Islet of Langerhans (tissue), 1 donor: ENCODE measurements at regions not wholly inside any gene's neighbourhood (a gene's known extent, or its start where the extent isn't known, plus 50 kb on each side); places are given as distances from the start of the nearest gene placed in this dataset.

Experiments
- FAIRE-seq: peaks from one replicate; lab custom pipeline; 2011; peaks lifted over from hg19 to GRCh38; lab: Jason Lieb, UNC

DNA sequence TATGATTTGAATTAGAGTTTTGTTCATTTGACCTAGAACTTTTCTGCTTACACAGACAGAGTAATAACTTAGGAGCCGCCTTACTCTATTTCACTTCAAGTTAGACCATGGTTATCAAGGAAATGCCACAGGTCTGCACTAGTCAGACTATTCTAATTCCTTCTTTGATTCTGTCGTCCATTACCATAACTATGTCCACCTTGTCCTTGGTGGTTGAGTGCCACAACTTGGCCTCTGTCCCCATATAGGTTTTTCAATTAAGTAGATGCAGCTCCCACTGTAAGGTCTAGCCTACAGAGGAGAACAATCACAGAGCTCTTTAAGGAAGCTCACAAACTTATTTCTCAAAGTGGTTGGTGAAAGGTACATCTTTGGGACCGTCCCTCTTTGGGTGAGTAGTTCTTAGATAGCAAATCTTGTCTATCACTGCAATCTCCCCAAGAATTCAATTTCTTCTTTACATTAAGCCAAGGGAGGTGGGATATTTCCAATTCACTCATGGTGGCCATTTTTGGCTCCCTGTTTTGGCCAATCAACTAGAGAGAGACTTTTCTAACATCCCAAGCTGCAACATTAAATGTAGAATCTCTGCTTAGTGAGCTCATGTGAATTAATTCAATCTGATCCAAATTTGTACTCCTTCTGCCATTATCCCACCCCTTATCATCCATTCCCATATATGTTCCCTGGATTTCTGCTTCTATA lies 434.6 kb downstream of the ADAMTS20 start:
- no peak for FAIRE-seq

DNA sequence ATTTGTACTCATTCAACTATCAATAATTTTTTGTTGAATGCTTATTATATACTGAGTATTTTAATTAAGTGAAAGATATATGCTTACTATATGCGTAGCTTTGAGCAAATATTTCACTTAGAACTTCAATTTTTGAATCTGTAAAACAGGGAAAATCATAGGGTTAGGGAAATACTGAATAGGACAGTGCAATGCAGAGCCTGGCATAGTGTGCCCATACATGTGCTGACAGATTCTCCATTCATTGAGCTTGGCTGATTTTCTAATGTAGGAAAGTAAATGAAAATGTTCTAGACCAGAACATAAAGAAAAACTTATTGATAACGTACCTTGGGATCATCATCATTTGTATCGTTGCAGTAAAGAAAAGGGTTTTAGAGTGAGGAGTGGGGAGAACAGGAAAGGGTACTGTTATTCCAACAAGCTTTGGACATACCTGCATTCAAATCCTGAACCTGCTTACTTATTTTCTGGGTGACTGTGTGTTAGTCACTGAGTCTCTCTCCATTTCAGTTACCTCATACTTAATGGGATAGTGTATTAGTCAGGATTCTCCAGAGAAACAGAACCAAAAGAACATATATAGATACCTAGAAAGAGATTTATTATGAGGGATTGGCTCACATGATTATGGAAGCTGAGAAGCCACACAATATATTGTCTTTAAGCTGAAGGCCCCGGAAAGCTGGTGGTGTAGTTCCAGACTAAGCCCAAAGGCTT lies 436.4 kb downstream of the ADAMTS20 start:
- FAIRE-seq: no peak

DNA sequence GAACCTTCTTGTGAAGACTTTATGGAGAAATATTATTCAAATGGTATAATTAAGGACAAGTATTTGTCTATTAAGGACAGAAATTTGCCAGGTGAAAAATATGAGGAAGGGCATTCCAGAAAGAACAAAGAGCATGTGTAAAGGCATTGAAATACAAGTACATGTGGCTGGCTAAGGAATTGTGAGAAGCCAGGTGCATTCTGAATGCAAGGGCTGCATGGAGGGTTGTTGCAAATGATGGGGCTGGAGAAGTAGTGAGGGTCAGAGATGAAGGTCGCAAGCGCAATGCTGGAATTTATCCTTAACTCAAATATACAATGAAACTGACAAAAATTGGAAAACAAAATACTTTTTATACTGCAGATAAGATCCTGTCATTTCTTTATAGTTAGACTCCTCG lies 437.7 kb downstream of the ADAMTS20 start:
- no peak for FAIRE-seq

DNA sequence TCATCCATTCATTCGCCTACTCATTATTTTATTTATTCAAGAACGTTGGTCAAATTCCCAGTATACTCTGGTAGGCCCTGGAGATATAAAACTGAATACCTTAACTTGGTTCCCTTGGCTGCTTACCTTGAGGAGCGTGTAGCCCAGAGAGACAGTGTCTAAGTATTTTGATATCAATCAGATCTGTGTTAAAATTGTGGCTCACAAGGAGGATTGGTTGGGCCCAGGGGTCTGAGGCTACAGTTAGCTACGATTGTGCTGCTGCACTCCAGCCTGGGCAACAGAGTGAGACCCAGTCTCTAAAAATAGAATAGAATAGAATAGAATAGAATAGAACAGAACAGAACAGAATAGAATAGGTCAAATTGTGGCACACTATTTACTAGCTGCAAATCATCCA lies 438.4 kb downstream of the ADAMTS20 start:
- FAIRE-seq: no peak

DNA sequence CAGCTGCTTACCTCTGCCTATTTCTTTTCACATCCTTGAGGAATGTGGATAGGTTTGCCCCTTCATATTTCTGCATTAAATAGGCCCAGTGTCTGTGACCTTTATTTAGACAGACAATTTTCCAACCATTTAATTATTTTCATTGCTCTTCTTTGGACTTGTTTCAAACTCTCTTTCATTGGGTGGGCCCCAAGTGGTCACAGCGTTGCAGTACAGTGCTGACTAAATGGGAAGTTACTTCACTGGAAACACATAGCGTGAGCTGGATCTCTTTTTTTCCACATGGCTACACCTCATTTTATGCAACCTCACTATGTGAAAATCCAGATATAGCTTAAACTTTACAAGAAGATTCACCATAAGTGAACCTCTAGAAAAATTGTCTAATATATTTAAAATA lies 438.9 kb downstream of the ADAMTS20 start:
- FAIRE-seq: no peak

DNA sequence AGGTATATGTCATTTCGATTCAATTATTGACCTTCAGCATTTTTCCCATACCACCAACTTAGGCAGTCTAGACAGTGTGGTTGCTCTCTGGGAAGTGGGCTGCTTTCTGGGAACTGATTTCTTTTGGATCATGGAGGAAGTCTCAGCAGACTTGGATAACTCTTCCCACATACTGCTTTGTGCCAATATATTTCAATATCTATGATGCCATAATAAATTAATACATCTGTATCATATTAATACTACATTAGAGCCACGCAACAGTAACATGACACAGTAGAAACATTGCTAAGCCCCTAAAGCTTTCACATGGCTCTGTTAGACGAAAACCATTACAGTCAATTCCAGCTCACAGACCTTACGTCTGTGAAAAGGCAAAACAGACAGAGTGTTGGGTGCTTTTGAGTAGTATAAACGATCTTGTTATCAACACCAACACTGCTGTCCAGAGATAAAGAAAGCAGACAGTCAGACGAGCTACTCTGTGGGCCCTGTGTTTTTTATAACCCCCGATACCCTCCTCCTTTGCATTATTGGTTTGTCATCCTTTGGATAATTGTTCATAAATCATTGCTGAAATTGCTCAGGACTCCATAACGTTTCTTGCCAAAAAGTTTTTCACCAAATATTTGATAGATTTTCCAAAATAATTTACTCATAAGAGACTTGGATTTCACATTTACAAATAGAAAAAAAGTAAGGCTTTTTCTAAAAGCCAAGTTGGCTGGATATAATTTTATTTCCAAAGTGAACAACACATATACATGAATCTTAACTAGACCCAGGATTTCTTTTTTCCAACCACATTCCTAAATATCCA lies 439.7 kb downstream of the ADAMTS20 start:
- FAIRE-seq: no peak

DNA sequence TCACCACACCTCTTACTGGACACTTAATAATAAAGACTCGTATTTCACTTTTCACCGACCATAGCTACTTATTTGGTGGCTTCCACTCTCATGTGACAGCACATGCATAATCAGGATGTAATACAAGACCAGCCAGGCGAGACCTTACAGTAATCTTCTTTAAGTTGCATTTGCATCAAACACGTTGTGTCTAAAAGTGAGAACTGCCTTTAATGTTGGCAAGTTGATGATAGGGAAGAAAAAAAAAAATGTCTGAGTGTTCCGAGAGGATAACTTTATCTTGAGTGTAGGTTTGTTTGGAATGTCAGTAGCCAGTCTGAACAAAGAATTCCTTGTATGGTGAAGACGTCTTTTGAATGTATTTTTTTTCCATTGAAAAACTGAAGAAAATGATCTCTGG lies 440.4 kb downstream of the ADAMTS20 start:
- FAIRE-seq: no peak

DNA sequence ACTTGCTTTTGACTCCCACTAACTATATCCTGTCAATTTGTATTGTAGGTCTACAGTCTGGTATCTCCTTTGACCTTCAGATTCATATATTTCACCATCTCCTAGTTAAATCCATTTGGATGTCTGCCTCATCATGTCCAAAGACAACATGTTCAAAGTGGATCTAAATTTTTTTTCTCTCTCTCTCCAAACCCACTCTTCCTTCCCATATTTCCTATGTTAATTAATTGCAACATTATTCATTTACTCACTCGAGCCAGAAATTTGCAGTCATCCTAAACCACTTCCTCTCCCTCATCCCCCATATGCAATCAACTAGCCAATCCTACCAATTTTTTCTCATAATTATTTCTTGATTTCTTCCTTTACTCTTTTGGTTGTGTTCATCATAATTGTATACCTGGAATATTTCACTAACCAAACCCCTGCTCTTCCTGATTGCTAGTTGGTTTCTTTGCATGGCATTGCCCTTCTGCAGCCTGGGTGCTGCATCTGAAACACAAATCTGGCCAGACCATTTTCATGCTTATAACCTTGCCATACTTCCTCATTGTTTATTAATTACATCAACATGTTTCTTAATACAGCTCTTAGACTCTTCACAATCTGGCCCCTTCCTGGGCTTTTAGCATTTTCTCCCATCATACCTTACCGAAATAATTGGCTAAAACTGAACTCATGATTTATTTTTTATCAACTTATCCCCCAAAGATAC lies 442.2 kb downstream of the ADAMTS20 start:
- FAIRE-seq: no peak

DNA sequence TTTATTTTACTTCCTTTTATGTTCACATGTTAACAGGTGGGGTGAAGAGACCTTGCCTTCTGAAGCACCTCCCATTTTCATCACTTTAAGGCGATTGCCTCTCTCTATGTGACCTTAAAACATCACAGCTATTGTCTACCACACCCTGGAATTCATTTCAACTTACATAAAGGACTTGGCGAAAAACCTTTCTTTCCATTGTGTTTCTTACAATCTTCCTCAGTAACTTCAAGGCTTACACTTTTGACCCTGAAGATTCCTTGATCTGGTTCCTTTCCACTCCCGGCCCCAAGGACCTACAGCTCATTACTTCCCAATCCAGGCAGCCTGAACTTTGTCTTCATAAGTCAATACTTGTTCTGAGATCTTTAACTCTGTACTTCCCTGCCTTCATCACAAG lies 443.3 kb downstream of the ADAMTS20 start:
- FAIRE-seq: no peak

DNA sequence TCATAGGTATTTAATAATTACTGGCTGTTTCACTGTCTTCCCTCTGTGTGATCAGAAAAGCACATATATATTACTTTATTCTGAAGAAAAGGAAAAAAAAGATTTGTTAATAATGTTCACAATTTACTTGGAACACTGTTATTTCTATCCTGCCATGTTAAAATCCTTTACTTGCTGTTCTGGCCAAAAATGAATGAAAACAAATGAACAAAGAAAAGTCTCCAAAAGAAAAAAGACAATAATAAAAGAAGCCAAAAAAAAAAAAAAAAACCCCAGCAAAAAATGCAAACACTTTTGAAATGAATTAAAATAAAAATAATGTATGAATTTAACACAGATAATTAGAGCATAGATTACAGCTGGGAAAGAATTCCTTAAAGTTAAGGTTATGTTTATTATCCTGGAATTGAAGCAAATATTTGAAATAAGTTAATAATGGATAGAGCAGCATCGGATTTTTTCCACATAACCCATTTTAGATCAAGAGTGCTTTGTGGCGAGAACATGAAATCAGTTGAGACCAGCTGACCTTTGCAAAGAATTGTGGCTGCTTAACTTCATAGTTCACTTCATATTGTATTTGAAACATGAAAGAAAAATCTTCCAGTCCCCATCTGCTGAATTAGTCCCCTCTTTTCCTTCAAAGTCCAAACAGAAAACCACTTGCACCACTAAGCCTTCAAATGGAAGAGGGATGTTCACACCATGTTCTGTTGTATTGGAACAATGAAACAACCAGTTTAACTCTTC lies 444.8 kb downstream of the ADAMTS20 start:
- no peak for FAIRE-seq

DNA sequence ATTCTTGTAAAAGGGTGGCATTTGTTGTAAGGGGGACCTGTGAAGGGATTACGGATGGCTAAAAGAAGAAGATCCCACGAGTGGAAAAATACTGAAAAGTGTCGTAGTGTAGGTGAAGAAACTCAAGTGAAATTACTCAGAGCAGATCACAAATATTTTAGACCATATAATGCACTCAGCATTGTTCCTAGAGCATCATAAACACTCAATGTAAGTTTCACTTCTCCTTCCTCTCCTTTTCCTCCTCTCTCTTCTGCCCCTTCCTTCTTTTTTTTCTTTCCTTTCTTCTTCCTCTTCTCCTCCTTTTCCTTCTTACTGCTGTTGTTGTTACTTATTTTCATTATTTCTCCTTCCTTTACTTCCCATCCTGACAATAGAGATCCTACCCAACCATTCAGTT lies 445.6 kb downstream of the ADAMTS20 start:
- no peak for FAIRE-seq

DNA sequence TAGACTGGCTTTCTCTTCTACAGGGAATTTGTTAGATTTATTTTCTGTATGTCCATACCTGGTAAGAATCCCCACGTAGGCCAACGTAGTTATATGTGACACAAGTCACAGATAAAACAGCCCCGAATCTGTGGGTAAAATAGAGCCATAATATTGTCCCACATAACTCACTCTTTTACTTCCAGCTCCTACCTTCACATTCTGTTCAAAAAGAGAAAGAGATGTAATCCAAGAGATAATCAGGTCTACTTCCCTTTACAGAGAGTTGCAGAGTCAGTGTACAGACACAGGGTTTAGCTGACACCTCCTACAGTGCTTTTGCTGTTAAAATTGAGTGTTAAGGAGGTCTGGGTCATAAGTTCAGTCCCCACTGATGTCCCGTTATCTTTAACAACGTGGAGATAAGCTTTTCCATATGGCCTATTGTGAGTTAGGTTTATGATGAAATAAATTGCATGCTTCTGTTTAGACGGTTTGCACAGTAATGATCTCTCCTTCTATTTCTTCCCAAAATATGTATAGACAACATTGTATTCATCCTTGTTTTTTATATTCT lies 446.5 kb downstream of the ADAMTS20 start:
- no peak for FAIRE-seq

DNA sequence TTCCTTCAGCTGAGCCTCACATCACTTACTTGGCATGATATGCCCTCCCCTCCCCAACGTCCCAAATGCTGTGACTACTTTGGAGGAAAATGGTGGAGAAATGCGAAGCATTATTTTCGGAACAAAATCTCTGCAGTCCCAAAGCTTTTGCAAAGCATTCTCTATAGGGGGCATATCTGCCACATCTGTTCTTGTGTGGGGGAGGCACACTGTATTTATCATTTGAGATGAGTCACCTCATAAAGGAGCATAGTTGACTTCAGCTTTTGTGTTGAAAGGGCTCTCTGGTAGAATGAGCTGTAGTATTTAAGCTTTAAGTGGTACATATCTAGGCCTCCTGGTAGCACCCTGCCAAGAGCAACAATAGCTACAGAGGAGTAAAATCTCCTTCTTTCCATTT lies 447.5 kb downstream of the ADAMTS20 start:
- no peak for FAIRE-seq

DNA sequence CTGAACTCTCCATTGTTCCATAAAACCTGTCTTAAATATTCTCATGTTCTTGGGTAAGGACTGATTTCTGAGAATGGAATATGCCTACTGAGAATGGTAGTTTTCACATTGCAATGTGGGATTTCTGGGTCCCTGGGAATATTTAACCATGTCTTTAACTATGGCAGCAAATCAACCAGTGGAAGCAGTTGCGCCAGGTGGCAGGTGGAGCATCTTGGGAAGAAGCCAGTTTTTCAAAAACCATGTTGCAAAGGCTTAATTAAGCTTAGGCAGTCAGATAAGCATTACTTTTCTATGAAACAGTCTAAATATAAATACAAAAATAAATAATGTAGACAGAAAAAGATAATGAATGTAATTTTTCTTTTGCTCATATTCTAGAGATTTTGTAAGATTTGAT lies 448.1 kb downstream of the ADAMTS20 start:
- no peak for FAIRE-seq

DNA sequence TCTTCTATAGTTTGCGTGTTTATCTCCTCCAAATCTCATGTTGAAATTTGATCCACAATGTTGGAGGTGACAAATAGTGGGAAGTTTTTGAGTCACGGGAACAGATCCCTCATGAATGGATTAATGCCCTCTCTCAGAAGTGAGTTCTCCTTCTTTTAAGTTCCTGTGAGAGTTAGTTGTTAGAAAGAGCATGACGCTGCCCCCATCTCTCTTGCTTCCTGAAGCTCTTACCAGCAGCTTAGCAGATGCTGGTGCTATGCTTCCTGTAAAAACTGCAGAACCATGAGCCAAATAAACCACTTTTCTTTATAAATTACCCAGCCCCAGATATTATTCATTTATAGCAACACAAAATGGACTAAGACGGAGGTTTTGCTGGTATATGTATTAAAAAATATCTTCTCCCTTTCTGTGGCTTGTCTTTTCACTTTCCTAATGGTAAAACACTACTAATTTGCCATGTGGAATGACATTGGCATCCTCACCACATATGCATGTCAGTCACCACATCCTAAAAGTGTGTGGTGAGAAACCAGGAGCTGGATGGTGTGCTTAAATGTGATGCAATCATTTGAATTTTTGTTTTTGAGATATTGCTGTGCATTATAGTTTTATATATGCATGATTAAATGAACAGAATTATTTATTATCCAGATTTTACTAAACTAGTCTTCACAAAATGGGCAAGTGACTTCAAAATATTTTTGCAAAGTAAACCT lies 449.3 kb downstream of the ADAMTS20 start:
- no peak for FAIRE-seq

DNA sequence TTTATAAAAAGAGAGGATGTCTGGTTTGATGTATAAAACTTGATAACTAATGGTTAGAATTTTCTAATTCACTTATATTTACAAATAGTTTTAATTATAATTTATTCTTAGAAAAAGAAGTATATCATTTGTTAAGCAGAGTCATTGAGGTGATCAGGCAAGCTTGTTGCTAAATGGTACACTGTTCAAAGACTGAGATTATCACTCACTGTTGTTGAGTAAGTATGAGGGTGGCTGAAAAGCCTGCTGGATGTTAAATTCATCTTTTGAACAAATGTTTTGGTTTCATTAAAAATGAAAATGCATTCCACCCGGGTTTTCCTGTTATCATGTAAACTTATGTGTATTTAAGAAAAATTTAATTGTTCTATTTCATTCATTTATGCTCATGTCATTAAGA lies 451.8 kb downstream of the ADAMTS20 start:
- no peak for FAIRE-seq

DNA sequence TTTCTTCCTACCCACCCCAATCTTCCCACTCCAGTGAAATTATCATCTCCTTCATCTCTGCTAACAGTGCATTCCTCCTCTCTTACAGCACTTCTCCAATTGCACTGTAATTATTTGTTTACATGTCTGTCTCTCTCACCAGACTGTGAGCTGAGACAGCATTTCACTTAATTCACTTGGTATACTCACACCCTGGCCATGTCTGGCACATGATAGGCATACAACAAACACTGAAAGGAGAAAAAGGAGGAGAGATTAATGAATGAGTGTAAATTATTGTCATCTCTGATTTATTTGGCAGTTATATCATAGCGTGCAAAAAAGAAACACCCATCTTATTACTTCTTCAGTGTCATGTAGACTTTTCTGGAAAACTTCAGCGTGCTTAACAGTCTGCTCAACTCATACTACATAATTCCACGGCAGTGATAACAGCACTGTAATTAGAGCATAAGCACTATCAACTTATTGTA lies 452.3 kb downstream of the ADAMTS20 start:
- no peak for FAIRE-seq

DNA sequence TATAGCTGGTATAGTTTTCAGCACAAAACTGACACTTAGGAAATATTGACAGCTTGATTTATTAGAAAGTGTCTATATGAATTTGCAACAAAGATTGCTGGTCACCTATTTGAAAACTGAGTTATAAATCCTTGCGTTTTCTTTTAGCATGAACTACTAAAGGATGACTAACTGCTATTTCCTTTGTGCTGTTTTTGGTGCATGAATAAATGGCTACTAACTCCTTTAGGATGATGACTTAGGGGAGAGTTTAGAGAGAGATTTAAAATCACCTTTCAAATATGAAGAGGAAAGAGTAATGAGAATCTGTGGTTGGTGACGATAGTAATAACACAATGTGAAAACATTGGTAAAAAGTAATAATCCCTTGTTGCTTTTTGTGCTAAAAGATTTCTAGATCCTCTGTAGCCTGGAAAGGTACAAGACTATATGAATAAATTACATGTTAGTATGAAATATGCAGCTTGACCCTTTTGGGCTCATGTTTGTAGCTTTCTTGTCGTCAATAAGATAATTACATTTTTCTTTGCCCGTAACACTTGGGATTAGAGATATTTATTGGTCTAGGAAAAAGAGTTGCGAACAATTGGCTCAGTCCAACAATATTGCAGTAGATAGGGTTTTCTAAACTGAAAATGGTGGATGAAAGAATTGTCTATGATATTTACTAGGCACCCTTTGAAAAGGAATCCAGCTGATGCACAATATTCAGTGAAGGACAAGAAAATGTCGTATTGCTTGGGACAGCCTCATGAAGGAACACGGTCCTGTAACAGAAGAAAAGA lies 453.0 kb downstream of the ADAMTS20 start:
- FAIRE-seq: no peak

DNA sequence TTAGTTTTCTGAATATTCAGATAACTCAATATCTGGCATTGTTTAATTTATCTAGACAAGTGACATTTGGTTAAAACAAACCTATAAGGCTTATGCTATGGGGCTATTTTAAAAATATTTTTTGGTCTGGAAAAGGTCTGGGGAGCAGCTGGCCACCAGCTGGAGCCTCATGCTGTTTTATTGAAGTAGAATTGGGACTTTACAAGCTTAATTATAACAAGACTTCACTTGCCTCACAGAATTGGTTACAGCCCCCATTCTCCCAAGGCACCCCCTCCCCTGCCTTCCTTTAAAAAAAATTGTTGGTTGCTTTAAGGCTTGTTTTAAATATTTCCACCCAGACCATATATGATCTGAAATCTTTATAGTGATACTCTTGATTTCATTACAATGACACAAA lies 453.9 kb downstream of the ADAMTS20 start:
- no peak for FAIRE-seq

DNA sequence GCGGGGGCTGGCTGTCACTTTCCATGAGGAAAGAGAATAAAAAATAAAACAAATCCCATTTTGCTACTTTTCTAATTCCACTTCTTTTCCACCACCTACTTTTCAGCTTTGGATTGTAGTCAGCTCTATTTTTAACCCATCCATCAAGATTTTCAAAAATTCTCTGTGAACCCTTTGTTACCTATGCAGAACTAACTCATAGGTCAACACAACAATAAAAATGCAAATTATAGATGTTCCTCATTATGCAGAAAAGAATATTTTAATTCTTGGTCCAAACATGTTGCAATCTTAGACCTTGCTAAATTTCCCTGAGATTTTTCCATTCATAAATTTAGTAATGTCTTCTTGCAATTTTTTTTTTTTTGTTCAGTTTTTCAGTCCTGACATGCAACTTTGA lies 454.5 kb downstream of the ADAMTS20 start:
- FAIRE-seq: no peak
